GM21423 (cell line): ENCODE measurements at regions not wholly inside any gene's neighbourhood (a gene's known extent, or its start where the extent isn't known, plus 50 kb on each side); places are given as distances from the start of the nearest gene placed in this dataset.

Experiments
- ATAC-seq: cut with Tn5 transposase; IDR thresholded peaks from one replicate; pipeline ENCODE4 v1.9.1; 2021; ENCODE audit warnings: mild to moderate bottlenecking, moderate library complexity; ENCODE audit not compliant: unreplicated experiment

- no peak for ATAC-seq
These were observed 386.2 kb upstream of the CCDC196 start for GRCh38 chr14:66099931-66100330.

DNA sequence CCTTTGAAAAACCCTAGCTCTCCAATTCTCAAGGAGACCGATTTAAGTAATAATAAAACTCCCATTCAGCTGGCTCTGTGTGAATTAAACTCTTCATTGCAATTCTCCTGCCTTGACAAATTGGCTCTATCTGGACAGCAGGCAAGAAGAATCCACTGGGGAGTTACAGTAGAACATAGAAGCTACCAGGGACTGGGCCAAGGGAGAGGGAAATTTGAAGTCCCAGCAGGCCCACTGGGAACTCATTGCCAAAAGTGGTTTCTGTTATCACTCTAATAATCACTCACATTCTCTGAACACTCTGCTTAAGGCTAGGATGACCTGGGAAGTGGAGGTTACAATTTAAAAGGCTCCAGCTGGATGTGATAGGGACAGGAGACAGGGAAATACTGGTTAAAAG, 384.5 kb upstream of the CCDC196 start:
- no peak for ATAC-seq

GRCh38 chr14:66104486-66104885, 381.7 kb upstream of the CCDC196 start:
- ATAC-seq = no peak

DNA sequence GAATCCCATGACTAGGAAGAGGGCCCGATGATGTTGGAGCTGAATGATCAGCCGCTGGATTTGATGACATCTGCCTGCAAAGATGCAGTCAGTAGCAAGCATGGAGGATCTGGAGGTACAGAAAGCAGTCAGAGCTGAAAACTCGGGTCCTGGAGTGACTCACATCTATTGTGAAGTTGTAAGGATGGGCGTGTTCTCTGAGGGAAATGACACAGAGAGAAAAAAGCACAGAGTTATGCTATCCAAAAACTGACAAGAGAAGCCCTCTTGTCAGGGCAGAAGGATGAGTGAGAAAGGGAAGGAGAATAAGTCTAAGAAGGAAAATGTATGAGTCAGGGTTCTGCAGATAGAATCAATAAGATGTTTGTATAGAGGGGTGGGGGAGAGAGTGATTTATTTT, 380.4 kb upstream of the CCDC196 start:
- no peak for ATAC-seq

- no peak for ATAC-seq
These were observed 376.7 kb upstream of the CCDC196 start for GRCh38 chr14:66109426-66109825.

DNA sequence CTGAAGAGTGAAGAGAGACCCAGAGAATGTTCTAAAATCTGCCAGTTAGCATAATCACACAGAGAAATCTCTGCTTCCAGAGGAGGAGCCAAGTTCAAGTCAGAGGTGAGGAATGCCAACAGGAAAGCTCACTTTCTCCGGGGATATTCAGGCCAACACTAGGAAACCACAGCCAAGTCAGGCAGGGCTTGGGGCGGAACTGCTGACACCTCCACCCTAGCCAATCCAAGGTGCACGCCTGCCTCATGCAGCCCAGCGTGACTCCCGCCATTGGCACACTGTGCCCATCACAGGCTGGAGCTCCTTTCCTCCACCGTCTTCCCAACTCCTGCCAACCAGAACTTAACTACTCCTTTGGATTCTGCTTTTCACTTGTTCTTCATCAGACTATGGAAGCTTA, 374.3 kb upstream of the CCDC196 start:
- no peak for ATAC-seq

DNA sequence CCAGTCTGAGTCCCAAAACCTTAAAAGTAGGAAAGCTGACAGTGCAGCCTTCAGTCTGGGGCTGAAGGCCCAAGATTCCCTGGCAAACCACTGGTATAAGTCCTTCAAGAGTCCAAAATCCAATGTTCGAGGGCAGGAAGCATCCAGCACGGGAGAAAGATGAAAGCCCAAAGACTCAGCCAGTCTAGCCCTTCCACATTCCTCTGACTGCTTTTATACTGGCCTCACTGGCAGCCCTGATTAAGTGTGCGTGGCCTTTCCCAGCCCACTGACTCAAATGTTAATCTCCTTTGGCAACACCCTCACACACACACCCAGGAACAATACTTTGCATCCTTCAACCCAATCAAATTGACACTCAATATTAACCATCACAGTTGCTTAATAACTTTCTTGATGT, 372.1 kb upstream of the CCDC196 start:
- ATAC-seq = no peak

DNA sequence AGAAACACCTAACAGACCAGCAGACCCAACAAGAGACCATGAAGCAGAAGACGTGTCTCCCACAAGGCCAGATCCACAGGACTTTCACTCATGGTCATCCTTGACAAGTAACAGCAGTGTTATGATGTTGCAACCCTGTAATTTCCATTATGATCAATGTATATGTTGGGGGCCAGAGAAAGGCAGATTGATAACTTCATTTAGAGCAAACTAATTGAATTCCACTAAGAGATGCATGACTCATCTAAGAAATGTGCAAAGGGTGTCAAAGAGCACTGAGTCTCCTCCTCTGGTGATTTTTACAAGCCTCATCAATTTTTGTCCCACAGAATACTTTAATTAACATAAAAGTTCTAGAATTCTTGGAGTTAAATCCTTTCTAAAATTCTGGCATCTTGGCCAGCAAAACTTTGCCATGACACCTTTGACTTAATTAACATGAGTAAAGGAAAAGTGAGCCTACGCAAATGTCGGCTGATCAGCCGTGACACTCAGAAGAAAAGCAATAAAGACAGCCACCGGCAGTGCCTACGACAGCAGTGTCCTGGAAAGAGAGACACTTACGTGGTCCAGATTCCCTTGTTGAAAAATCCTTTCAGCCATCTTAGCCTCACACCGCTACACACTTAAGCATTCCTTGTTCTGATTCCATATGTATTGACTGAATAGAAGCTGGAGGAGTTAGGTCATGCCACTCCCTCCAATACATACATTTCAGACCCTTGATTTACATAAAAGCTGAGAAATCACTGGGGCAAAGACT, 370.2 kb upstream of the CCDC196 start:
- no peak for ATAC-seq

DNA sequence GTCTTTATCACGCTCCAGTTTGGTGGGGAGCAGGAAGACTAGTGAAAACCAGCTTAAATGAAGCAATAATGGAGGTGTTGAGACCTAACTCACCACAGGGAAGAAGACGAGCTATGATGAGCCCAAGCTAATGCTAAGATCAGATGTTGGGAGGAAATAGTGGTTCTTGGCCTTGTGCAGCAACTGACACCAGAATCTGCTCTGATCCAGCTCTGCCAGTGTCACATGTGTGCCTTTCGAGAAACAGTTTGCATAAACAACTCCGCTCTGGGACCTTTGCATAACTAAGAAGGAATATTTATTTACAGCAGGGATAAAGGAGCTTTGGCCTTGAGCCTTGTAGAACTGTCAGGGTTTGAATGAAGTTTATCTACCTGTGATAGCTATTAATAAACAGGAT, 369.4 kb upstream of the CCDC196 start:
- ATAC-seq = no peak

DNA sequence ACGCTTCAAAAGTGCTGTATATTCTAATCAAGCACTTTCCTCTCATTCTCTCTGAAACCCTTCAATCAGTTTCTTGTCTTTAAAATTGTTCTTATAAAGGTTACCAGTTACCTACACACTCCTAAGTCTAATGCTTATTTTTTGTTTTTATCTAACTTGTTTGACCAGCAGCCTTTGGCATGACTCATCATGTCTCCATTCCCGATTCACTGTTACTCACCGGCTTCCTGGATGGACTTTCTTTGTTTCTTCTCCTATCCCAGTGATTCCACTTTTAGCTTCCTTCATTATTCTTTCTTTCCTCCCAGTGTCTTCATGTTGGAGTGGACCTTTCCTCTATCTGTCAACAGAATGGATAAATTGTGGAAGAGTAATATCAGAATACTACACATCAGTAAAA, 368.6 kb upstream of the CCDC196 start:
- no peak for ATAC-seq

DNA sequence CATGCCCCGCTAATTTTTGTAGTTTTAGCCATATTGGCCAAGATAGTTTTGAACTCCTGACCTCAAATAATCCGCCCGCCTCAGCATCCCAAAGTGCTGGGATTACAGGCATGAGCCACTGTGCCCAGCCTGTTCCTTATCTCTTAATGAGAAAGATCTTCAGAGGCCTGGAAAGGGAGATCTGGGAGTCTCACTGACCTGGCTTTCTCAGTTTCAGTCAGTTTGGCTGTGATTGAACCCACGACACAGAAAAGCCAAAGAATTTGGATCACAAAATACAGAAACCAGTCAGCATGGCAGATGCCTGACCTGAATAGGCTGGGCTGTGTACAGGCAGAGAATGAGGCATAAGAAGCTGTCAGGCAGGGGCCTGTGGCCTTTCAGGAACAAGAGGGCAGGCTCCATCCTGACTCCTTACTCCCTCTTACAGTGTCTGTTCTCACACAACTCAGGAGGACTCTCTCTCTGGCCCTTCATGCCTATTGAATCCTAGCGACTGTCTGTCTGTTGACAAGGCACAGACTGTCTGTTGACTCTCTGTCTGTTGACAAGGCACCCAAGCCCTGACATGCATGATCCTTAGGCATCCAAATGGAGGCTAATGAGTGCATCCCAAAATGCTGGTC, 366.5 kb upstream of the CCDC196 start:
- no peak for ATAC-seq

DNA sequence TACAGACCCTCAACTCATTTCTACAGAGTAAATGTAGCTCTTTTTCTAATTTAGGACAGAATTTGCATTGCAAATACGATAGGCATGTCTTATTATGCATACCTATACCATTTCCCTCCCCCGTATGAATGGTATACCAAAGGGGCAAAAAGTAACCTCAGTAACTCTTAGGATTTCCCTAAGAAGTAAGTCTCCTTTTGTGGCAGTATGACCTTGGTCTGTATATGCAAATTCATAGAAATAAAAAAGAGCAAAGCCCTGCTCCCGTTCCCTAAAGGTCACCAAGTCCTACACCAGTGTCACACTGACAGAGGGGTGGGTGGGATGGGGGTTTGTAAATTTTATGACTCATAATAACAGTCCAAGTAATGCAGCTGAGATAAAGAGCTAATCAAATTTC, 365.8 kb upstream of the CCDC196 start:
- ATAC-seq = no peak

GRCh38 chr14:66121859-66122258, 364.3 kb upstream of the CCDC196 start:
- ATAC-seq = no peak

GRCh38 chr14:66129224-66129623, 356.9 kb upstream of the CCDC196 start:
- ATAC-seq = no peak

DNA sequence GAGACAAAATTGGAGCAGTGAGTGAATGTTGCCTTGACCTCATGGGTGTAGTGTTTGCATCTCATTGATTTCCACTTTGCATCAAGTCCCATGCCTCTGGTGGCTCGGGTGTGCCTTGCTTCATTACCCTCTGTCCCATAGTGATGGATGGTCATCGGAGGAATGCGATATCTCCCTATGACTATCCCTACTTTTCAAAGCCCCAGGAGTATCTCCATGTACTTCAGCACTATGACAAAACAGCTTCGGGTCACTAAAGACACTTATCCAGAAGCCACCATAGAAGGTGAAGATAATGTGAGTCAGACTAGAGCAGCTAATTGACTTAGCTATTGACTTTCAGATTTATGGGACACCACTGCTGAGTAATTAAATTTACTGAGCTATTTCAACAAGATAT, 355.1 kb upstream of the CCDC196 start:
- no peak for ATAC-seq

DNA sequence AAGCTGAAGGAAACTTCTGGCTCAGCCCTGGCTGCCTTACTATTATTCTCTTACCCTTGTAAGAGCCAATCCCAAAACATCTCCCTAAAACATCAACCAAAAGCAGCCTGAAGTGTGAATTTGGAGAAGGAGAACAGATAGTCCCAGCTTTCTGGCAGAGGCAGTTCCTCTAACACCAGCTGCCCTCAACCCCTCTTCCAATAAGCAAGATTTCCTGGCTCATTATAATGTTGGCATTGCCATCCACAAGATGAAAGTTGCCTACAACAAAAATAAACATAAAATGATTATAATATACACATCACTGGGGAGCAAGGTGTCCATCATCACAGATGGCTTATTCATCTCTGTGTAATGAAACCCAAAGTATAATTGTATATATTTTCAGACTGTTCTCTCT, 352.5 kb upstream of the CCDC196 start:
- no peak for ATAC-seq

GRCh38 chr14:66135831-66136230, 350.3 kb upstream of the CCDC196 start:
- no peak for ATAC-seq

DNA sequence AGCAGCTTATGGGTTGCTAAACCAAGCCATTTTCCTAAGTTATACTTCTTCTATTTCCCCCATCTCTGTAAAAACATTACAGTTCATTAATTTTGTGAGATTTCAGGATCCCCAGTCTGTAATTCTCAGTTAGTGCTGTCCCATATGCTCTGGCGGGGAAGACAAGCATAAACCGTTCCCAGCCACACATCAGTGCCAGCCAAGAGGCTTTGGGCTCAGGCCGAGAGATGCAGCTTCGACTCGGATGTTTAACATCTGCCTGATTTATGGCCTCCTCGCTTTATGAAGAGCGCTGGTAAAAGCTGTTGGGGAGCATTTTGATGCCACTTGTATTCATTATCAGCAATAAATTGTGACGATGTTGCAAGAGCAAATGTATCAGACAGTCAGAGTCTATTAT, 349.1 kb upstream of the CCDC196 start:
- no peak for ATAC-seq

- ATAC-seq = no peak
These were observed 346.7 kb upstream of the CCDC196 start for GRCh38 chr14:66139432-66139831.

DNA sequence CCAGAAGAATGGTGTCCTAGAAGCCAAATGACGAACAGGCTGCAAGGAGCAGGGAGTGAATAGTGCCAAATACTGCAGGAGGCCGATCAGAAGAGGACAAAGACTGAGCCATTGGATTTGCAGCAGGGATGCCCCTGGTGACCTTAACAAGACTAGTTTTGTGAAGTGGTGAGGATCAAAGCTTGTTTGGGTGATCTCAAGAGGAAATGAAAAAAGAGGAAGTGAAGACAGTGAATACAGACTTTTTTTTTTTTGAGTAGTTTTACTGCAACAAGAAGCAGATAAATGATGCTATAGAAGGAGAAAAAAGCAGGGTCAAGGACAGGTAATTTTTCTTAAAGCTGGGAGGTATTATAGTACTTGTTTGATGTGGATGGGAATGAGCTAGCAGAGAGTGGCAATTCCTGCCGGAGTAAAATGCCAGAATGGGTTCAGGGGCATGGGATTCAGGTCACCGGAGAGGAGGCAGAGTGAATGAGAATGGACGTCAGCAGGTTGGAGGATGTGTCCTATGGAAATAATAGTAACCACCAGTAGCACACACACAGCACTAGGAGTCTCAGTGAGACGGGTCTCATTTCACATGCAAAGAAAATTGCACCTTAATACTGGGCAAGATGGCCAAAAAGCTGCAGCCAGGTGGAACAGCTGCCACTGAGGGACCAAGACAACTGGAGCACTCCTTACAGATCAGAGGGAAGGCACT, 345.8 kb upstream of the CCDC196 start:
- peak; percentile 84 for ATAC-seq

GRCh38 chr14:66140963-66141362, 345.2 kb upstream of the CCDC196 start:
- no peak for ATAC-seq

- ATAC-seq = no peak
These were observed 344.4 kb upstream of the CCDC196 start for GRCh38 chr14:66141733-66142132.
